ENCODE measurements at regions not wholly inside any gene's neighbourhood (a gene's known extent, or its start where the extent isn't known, plus 50 kb on each side); places are given as distances from the start of the nearest gene placed in this dataset.

DNA sequence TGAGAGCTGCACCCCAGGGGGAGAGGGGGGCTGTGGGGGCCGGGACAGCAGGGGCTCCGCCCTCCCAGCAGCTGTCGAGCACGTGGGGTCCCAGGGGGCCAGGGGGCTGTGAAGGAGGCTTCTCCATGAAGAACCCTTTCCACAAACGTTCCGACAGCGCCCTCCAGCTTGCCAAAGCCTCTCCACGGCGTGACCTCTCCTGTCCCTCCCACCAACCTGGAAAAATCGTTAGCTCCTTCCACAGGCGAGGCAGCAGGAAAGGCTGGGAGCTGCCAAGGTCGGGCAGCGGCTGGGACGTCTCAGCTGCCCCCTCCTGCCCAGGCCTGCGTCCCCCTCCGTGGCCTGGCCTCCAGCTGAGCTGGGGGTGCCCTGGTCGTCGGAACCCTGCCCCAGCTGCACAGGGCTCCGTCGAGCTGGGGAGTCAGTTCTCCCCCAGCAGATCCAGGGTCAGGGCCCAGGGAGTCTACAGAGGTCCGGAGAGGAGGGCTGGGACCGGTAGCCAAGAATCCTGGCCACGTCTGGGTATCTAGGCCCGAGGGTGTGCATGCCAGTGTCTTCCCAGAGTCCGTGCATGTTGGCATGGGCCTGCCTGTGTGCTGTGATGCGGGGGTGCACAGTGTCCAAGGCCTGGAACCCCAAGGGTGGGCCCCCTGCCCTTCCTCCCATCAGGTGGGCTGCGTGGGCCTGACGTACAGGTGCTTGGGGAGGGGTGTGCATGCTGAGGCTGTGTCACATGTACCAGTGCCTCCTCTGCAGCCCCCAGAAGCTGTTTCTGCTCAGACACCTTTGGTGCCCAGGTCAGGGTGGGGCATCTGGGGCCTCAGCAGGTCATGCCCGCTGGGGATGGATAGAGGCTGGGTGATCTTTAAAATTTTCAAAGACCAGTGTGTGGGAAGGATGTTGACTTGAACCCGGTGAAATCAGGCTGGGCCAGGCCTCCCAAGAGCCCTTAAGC lies 66.5 kb downstream of the UNCX start:
- H3K4me1 ChIP-seq (replicated peaks in 1 of 2): no peaks in the 10 kb centered on the region

DNA sequence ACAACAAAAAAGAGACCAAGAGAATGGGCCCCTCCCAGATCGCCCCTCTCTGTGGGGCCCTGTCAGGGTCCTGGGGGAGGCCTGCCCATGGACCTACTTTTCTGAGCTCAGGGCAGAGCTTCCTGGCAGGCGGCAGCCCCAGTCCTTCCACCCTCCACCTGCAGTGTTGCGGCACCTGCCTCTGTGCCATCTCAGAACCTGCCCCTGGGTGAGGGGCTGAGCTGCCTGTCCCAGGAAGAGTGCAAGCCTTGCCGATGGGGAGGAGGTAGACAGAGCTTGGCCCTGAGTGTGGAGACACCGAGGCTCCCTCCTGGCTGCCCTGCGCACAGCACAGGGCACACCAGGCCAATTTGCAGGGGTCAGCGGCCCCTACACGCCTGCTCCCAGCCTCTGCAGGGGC lies 67.5 kb downstream of the UNCX start:
- intact Hi-C loops (cut with DNase I): no loop called here
- no peak overlapping the region for H3K27ac ChIP-seq
- no peak for TF ChIP-seq POLR2A (IDR thresholded peaks at IDR 0.05)
- TF ChIP-seq, protein P1, sequence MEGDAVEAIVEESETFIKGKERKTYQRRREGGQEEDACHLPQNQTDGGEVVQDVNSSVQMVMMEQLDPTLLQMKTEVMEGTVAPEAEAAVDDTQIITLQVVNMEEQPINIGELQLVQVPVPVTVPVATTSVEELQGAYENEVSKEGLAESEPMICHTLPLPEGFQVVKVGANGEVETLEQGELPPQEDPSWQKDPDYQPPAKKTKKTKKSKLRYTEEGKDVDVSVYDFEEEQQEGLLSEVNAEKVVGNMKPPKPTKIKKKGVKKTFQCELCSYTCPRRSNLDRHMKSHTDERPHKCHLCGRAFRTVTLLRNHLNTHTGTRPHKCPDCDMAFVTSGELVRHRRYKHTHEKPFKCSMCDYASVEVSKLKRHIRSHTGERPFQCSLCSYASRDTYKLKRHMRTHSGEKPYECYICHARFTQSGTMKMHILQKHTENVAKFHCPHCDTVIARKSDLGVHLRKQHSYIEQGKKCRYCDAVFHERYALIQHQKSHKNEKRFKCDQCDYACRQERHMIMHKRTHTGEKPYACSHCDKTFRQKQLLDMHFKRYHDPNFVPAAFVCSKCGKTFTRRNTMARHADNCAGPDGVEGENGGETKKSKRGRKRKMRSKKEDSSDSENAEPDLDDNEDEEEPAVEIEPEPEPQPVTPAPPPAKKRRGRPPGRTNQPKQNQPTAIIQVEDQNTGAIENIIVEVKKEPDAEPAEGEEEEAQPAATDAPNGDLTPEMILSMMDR (IDR thresholded peaks at IDR 0.05): no peak
- DNase-seq: no peak
- no peaks in the 10 kb centered on the region for H3K36me3 ChIP-seq (replicated peaks in 1 of 2)
- H3K9me3 ChIP-seq (replicated peaks in 1 of 3): no peaks in the 10 kb centered on the region
- no peaks in the 10 kb centered on the region for H3K4me1 ChIP-seq (replicated peaks in 1 of 2)
- peaks cover 36% of the 10 kb centered on the region for H3K27me3 ChIP-seq
- H3K4me3 ChIP-seq: no peak overlapping the region
- WGBS, 4 donors: 40 to 70% (median 65%) methylated on average over 1 to 8 of the region's 8 CpGs

More for the DNA sequence above, 66.5 kb downstream of the UNCX start:
- intact Hi-C loops (cut with DNase I): no loop called here
- Histone ChIP-seq H3K27ac (no peak overlapping the region), H3K36me3 (replicated peaks in 1 of 2) (no peaks in the 10 kb centered on the region), H3K9me3 (replicated peaks in 1 of 3) (no peaks in the 10 kb centered on the region), H3K4me3 (no peak overlapping the region), H3K27me3 (peaks cover 37% of the 10 kb centered on the region)
- no peak for DNase-seq
- TF ChIP-seq, protein P1 (IDR thresholded peaks at IDR 0.05): no peak
- no peak for TF ChIP-seq POLR2A (IDR thresholded peaks at IDR 0.05)
- WGBS, 4 donors: 34 to 45% (median 41%) methylated on average over 7 to 30 of the region's 30 CpGs

DNA sequence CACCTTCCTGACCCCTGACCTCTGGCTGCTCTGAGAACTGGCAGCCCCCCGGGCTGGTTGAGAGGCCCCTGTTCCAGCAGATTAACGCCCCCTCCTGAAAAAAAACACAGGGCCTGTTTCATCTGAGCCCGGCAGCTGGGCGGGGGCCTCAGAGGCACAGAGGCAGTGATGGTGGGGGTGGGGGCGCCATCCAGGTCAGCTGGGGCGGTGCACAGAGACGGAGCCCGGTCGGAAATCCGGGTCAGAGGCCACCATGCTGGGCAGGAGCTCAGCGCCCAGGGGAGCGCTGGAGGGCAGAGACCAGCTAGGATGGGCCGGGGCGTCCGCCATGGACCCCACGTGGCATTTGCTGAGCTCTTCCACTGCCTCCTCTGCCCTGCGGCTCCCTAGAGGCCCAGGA lies 68.0 kb downstream of the UNCX start:
- WGBS, 4 donors: 31 to 57% (median 49%) methylated on average over 10 to 17 of the region's 17 CpGs
- TF ChIP-seq, protein P1 (IDR thresholded peaks at IDR 0.05): no peak
- TF ChIP-seq POLR2A (IDR thresholded peaks at IDR 0.05): no peak
- H3K36me3 ChIP-seq (replicated peaks in 1 of 2): no peaks in the 10 kb centered on the region
- DNase-seq: no peak
- no peaks in the 10 kb centered on the region for H3K4me1 ChIP-seq (replicated peaks in 1 of 2)
- H3K9me3 ChIP-seq (replicated peaks in 1 of 3): no peaks in the 10 kb centered on the region
- H3K27me3 ChIP-seq: peaks cover 34% of the 10 kb centered on the region
- H3K27ac ChIP-seq: no peak overlapping the region
- intact Hi-C loops (cut with DNase I): no loop called here
- no peak overlapping the region for H3K4me3 ChIP-seq

GRCh38 chr7:1301054-1301881 lies 68.6 kb downstream of the UNCX start:
- no peaks in the 10 kb centered on the region for H3K4me1 ChIP-seq (replicated peaks in 1 of 2)
- H3K4me3 ChIP-seq: no peak overlapping the region
- H3K27me3 ChIP-seq: peaks cover 28% of the 10 kb centered on the region
- no peak for TF ChIP-seq POLR2A (IDR thresholded peaks at IDR 0.05)
- TF ChIP-seq, protein P1 (IDR thresholded peaks at IDR 0.05): no peak
- no peaks in the 10 kb centered on the region for H3K36me3 ChIP-seq (replicated peaks in 1 of 2)
- WGBS, 4 donors: 45 to 63% (median 53%) methylated on average over 5 to 23 of the region's 23 CpGs
- no peak overlapping the region for H3K27ac ChIP-seq
- DNase-seq: no peak
- no peaks in the 10 kb centered on the region for H3K9me3 ChIP-seq (replicated peaks in 1 of 3)
- intact Hi-C loops (cut with DNase I): no loop called here

Measured in adrenal gland (tissue), 9 donors.